T-helper 17 cell (primary cell): ENCODE measurements at regions not wholly inside any gene's neighbourhood (a gene's known extent, or its start where the extent isn't known, plus 50 kb on each side); places are given as distances from the start of the nearest gene placed in this dataset.
"Not testable (repeated sequence)": the region's sequence is repeated elsewhere in the genome, so short reads cannot be mapped to it uniquely, and the experiment has no call there.

ENCODE experiments used
- ATAC-seq: fragments of 150-1000 bp; cut with Tn5 transposase; 2 replicates; pipeline ENCODE4 v1.10.0; 2021; ENCODE audit warnings: mild to moderate bottlenecking, moderate library complexity
- DNase-seq, 3 donors: peaks; one replicate each; pipeline versions ENCODE4 v3.0.0 to v3.0.0-alpha.2; 2020 to 2021
- H3K9me3 ChIP-seq: one replicate; pipeline ENCODE4 v1.7.0; 2013; ENCODE audit warnings: low read length, mild to moderate bottlenecking; ENCODE audit not compliant: control insufficient read depth, poor library complexity, severe bottlenecking
- H3K27ac Mint-ChIP-seq: one replicate; pipeline ENCODE4 v1.8.0; 2022; ENCODE audit warnings: mild to moderate bottlenecking, moderate library complexity, mixed read lengths
- H3K27me3 Mint-ChIP-seq: one replicate; pipeline ENCODE4 v1.8.0; 2022; ENCODE audit warnings: mixed read lengths
- H3K36me3 Mint-ChIP-seq: one replicate; pipeline ENCODE4 v1.8.0; 2022; ENCODE audit warnings: low read depth, mixed read lengths
- H3K4me1 Mint-ChIP-seq: one replicate; pipeline ENCODE4 v1.8.0; 2022; ENCODE audit warnings: mild to moderate bottlenecking, mixed read lengths
- H3K4me3 Mint-ChIP-seq: one replicate; pipeline ENCODE4 v1.8.0; 2022; ENCODE audit warnings: mild to moderate bottlenecking, moderate library complexity, mixed read lengths

DNA sequence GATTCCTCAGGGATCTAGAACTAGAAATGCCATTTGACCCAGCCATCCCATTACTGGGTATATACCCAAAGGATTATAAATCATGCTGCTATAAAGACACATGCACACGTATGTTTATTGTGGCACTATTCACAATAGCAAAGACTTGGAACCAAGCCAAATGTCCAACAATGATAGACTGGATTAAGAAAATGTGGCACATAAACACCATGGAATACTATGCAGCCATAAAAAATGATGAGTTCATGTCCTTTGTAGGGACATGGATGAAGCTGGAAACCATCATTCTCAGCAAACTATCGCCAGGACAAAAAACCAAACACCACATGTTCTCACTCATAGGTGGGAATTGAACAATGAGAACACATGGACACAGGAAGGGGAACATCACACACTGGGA lies 296.3 kb downstream of the DLEU7 start:
- not testable (repeated sequence) for H3K9me3 ChIP-seq, H3K4me1 Mint-ChIP-seq, H3K4me3 Mint-ChIP-seq, H3K27ac Mint-ChIP-seq, H3K36me3 Mint-ChIP-seq, ATAC-seq, DNase-seq, H3K27me3 Mint-ChIP-seq

DNA sequence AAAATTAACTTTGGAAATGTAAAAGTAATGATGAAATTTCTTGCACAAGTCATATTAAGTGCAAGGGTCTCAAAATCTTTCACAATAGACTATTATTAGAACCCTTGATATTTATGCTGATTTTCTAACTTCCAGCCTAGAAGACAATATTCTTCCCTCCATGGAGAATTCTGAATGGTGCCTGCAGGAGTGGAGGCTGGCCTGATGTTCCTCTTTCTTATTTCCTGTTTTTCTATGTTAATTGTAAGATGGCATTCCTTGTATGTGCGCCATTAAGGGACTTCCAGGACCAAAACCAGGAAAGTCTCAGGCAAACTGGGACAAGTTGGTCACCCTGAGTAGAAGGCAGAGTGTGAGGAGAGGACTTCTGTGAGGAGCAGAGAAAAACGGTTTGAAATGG lies 294.9 kb downstream of the DLEU7 start:
- H3K36me3 Mint-ChIP-seq: no peaks in the 10 kb centered on the region
- ATAC-seq (no peak), DNase-seq (no peak)
- H3K27ac Mint-ChIP-seq: no peak overlapping the region
- no peaks in the 10 kb centered on the region for H3K27me3 Mint-ChIP-seq
- H3K4me1 Mint-ChIP-seq: no peaks in the 10 kb centered on the region
- H3K9me3 ChIP-seq: no peaks in the 10 kb centered on the region
- no peak overlapping the region for H3K4me3 Mint-ChIP-seq

DNA sequence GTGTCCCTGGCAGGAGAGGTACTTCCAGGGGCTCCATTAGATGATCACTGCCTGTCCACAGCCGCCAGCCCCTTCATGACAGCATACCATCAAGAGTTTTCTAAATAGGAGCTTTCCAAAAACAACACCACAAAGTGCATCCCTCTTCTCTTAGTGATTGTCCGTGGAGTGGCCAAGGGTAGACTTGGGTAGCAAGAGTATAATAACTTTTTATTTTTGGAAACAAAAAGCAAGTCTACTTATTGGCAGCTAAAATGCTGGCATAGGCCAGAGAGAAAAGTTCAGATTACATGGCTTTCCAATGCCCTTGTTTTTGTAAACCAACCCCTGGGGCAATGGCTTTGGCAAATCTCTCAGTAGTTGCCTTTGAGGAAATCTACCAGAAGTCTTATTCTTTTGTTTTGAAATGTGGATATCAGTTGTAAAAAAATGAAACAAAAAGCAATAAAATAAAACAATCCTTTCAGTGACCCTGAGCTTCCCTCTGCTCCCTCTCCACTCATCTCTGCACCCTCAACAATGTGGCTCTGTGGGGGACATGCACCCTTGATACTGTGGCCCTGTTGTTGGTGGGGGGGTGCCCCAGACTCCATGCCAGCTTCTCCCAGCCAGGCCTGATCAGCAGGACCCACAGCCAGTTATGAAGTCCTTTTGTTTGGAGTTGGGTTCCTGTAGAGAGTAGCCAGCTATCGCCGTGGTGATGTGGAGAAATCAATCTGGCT lies 294.1 kb downstream of the DLEU7 start:
- H3K4me1 Mint-ChIP-seq: no peaks in the 10 kb centered on the region
- H3K9me3 ChIP-seq: no peaks in the 10 kb centered on the region
- H3K27me3 Mint-ChIP-seq: no peaks in the 10 kb centered on the region
- H3K27ac Mint-ChIP-seq: no peak overlapping the region
- ATAC-seq (no peak), DNase-seq (no peak)
- no peaks in the 10 kb centered on the region for H3K36me3 Mint-ChIP-seq
- H3K4me3 Mint-ChIP-seq: no peak overlapping the region

DNA sequence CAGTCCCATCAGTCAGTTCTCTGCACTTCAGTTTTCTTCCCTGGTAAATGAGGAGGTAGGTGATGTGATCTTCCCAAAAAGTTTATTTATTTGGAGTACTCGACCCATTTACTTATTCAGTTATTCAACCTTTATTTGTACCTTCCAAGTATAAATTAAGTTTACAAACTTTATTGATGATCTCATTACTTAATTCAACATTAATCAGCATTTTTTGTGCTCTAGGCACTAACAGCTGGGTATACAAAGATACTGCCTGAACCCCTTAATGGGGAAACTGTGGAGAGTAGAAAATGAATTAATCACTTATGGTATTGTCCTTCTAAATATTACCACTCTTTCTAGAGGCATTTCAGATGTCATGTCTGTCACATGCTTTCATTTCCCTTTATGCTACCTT lies 293.3 kb downstream of the DLEU7 start:
- ATAC-seq (no peak), DNase-seq (no peak)
- Mint-ChIP-seq H3K27ac (no peak overlapping the region), H3K36me3 (no peaks in the 10 kb centered on the region), H3K4me1 (no peaks in the 10 kb centered on the region), H3K27me3 (no peaks in the 10 kb centered on the region), H3K4me3 (no peak overlapping the region)
- no peaks in the 10 kb centered on the region for H3K9me3 ChIP-seq

DNA sequence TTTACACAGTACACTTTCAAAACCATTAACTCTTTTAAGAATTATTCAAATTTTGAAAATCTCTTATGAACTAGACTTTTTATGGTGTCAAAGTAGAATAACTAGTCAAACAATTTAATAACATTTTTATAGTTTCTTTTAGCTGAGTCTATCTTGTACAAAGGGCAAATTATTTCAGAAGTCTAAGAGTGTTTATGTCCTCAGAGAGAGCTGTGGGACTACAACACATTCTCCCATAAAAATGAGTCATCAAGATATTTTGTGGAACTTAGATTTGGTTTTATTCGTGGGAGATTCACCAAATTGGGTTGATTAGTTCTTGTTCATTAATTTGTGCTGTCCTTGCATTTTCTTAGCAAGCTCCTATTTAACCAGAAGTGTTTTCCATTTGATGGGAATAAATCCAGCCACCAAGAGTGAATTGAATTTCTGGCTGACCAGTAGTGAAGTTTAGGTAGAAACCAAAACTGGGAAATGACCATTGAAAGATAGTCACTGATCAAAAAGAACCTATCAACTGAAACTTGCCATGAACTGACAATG lies 291.0 kb downstream of the DLEU7 start:
- H3K4me1 Mint-ChIP-seq: no peaks in the 10 kb centered on the region
- no peak for ATAC-seq
- H3K9me3 ChIP-seq: no peaks in the 10 kb centered on the region
- no peak overlapping the region for H3K27ac Mint-ChIP-seq
- no peak for DNase-seq
- H3K27me3 Mint-ChIP-seq: no peaks in the 10 kb centered on the region
- no peak overlapping the region for H3K4me3 Mint-ChIP-seq
- no peaks in the 10 kb centered on the region for H3K36me3 Mint-ChIP-seq

DNA sequence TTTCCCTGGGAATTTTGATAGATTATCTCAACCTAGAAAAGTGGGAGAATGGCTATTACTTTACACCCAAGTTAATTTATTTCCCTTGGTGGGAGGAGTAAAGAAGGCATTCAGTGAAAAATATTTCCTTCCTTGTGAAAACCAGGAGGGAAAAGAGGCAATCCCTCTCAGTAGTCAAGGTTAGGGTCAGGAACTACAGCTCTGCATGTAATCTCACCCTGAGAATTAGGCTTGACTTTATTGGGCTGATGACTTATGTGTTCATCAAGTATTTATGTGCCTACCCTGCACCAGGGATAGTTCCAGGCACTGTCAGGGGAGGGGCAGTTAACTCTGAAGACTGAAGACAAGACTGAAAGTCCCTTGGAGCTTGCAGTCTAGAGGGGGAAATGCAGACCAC lies 281.8 kb downstream of the DLEU7 start:
- ATAC-seq: no peak
- DNase-seq: no peak
- no peak overlapping the region for H3K27ac Mint-ChIP-seq

DNA sequence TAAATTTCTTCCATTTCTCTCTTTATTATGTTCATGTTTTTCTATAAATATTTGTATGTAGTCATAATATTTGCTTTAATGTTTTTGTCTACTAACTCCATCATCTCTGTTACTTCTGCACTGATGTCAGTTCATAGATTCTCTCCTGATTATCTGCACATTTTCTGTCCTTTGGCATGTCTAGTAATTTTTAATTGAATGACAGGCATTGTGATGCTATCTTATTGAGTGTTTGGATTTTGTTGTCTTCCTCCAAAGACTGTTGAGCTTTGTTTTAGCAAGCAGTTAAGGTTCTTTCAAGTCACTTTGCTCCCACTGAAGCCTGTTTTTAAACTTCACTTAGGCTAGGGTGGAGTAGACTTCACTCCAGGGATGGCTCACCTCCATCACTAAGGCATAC lies 276.8 kb downstream of the DLEU7 start:
- no peak for DNase-seq
- ATAC-seq: no peak
- Mint-ChIP-seq H3K4me3 (no peak overlapping the region), H3K36me3 (no peaks in the 10 kb centered on the region), H3K27ac (no peak overlapping the region), H3K4me1 (no peaks in the 10 kb centered on the region), H3K27me3 (no peaks in the 10 kb centered on the region)
- peaks cover 3% of the 10 kb centered on the region for H3K9me3 ChIP-seq

More for the DNA sequence above, 281.8 kb downstream of the DLEU7 start:
- H3K4me1 Mint-ChIP-seq: no peaks in the 10 kb centered on the region
- H3K36me3 Mint-ChIP-seq: no peaks in the 10 kb centered on the region
- peaks cover 5% of the 10 kb centered on the region for H3K27me3 Mint-ChIP-seq
- H3K9me3 ChIP-seq: peaks cover 1% of the 10 kb centered on the region
- H3K4me3 Mint-ChIP-seq: no peak overlapping the region

DNA sequence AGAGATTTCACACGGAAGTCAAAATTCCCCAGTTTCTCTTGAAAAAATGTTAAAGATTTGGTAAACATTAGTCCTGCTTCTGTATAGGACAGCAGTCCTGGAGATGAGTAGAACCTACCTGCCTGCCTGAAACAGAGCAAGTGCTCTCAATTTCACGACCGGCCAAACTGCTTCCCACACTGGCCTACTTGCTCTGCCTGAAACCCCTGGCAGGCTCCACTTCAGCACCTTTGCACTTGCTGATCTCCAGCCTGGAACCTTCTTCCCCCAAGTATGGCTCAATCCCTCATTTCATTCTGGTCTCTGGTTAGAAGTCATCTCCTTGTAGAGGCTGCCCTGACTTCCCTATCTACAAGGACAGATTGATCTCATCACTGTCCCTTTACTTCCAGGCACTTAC lies 271.4 kb downstream of the DLEU7 start:
- DNase-seq: no peak
- no peak overlapping the region for H3K27ac Mint-ChIP-seq
- no peak overlapping the region for H3K4me3 Mint-ChIP-seq
- no peaks in the 10 kb centered on the region for H3K27me3 Mint-ChIP-seq
- no peaks in the 10 kb centered on the region for H3K36me3 Mint-ChIP-seq
- ATAC-seq: no peak
- no peaks in the 10 kb centered on the region for H3K9me3 ChIP-seq
- H3K4me1 Mint-ChIP-seq: no peaks in the 10 kb centered on the region

DNA sequence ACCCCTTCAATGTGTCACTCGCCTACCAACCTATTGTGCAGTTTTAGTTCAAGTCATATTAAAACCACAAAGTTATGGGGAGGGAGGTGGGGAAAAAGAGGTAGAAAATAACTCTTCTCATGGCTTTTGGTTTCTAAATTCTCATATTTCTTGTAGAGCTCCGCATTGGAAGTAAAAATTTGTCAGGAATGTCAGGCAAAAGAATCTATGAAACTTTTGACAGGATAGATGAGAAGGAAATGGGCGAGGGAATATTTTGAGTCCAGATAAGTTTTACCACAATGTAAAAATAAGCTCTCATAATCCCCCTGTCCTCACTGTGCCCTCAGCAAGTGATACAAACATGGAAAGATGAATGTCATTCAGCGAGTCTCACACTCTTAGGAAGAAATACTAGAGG lies 270.4 kb downstream of the DLEU7 start:
- no peaks in the 10 kb centered on the region for H3K9me3 ChIP-seq
- Mint-ChIP-seq H3K27me3 (no peaks in the 10 kb centered on the region), H3K36me3 (no peaks in the 10 kb centered on the region), H3K4me3 (no peak overlapping the region), H3K4me1 (no peaks in the 10 kb centered on the region), H3K27ac (no peak overlapping the region)
- DNase-seq (no peak), ATAC-seq (no peak)

DNA sequence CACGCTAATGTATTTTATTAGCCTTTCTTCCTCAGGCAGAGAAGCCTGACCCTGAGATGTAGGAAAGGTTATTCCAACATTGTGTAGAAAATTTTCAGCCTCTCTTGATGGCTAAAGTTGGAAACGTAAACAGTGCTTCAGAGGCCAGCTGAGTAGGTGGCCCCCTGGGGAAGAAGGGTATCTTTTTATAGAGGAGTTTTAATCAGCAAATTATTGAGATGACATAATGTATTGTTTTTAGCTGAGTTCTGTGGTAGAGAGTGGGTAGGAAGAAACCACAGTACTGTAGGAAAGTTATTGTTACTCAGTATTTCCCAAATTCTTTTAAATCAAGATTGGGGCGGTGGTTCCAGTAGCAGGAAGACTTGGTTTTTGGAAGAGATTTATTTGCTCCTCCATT lies 268.8 kb downstream of the DLEU7 start:
- DNase-seq (no peak), ATAC-seq (no peak)
- Mint-ChIP-seq H3K27ac (no peak overlapping the region), H3K4me1 (no peaks in the 10 kb centered on the region), H3K4me3 (no peak overlapping the region), H3K36me3 (peaks cover 2% of the 10 kb centered on the region), H3K27me3 (no peaks in the 10 kb centered on the region)
- no peaks in the 10 kb centered on the region for H3K9me3 ChIP-seq

DNA sequence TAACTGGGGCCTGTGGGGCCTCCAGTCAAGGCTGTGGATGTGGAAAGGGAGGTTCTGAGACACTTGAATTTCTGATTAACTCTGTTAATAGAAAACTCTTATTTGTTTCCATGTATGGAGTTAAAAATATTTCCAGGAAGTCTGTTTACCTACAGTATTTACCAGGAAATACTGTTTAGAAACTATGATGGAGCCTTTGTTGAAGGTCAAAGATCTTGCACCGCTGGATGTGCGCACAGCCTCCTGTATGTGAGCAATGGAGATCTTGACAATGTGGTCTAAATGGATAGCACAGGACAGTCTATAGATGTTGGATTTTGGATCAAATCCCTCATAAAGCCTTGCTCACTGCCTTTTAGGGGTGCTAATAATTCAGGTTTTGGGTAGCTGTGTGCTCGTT lies 268.4 kb downstream of the DLEU7 start:
- Mint-ChIP-seq H3K27ac (no peak overlapping the region), H3K36me3 (peaks cover 2% of the 10 kb centered on the region), H3K4me3 (no peak overlapping the region), H3K27me3 (no peaks in the 10 kb centered on the region), H3K4me1 (no peaks in the 10 kb centered on the region)
- DNase-seq (no peak), ATAC-seq (no peak)
- no peaks in the 10 kb centered on the region for H3K9me3 ChIP-seq

DNA sequence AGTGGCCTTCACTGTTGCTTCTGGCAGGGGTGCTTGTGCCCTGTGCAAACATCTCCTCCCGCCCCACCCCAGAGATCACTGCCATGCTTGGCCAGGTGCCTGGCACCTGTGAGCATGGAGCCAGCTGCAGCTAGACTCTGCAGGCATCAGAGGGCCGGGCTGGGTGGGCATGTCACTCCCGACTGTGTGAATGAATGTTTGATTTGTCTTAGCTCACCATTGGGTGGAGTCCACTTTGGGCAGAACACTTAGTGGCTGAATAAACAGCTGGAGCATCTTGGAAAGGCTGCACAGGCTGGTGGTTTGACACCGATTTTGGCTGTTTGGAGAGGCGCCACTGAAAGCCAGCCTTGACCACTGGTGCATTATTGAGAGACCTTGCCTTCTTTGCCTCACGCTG lies 267.3 kb downstream of the DLEU7 start:
- H3K36me3 Mint-ChIP-seq: peaks cover 2% of the 10 kb centered on the region
- DNase-seq (no peak), ATAC-seq (no peak)
- H3K4me3 Mint-ChIP-seq: no peak overlapping the region
- H3K9me3 ChIP-seq: no peaks in the 10 kb centered on the region
- H3K27me3 Mint-ChIP-seq: no peaks in the 10 kb centered on the region
- H3K27ac Mint-ChIP-seq: no peak overlapping the region
- no peaks in the 10 kb centered on the region for H3K4me1 Mint-ChIP-seq

DNA sequence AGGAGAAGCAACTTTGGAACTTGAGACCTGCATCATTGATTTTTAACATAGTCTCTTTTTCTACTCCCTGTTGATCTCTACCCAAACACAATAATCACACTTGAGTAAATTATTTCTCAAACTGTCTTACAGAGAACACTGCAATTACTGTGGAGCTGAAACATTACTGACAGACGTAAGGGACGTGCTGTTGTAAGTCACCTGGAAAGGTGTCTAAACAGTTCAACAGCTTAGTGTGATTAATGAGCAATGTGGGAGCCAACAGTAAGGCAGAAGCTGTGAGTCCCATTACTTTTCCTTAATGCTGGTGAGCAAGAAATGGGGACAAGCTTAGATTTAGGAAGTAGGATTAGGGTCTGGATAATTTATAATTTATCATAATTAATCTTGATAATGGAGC lies 265.7 kb downstream of the DLEU7 start:
- no peak overlapping the region for H3K27ac Mint-ChIP-seq
- no peaks in the 10 kb centered on the region for H3K9me3 ChIP-seq
- peaks cover 2% of the 10 kb centered on the region for H3K36me3 Mint-ChIP-seq
- no peaks in the 10 kb centered on the region for H3K27me3 Mint-ChIP-seq
- DNase-seq: no peak
- no peak overlapping the region for H3K4me3 Mint-ChIP-seq
- H3K4me1 Mint-ChIP-seq: no peaks in the 10 kb centered on the region
- no peak for ATAC-seq

DNA sequence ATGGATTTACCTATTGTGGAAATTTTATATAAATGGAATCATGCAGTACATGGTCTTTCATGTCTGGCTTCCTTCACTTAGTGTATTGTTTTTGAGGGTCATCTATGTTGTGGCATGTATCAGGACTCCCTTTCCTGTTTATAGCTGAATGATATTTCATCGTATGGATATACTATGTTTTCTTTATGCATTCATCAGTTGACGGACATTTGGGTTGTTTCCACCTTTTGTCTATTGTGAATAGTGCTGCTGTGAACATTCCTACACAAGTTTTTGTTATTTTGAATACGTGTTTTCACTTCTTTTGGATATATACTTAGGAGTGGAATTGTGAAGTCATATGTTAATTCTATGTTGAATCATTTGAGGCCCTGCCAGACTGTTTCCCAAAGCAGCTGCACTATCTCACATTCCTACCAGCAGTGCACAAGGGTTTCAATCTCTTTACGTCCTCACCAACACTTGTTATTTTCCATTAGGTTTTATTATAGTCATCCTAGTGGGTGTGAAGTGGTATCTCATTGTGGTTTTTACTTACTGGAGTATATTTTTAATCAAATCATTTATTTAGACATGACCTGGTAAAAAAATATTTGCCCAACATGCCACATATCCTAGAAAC lies 262.7 kb downstream of the DLEU7 start:
- H3K27ac Mint-ChIP-seq: no peak overlapping the region
- H3K4me1 Mint-ChIP-seq: no peaks in the 10 kb centered on the region
- ATAC-seq (no peak), DNase-seq (no peak)
- no peaks in the 10 kb centered on the region for H3K27me3 Mint-ChIP-seq
- H3K4me3 Mint-ChIP-seq: no peak overlapping the region
- peaks cover 4% of the 10 kb centered on the region for H3K36me3 Mint-ChIP-seq
- no peaks in the 10 kb centered on the region for H3K9me3 ChIP-seq
